ENCODE measurements at regions not wholly inside any gene's neighbourhood (a gene's known extent, or its start where the extent isn't known, plus 50 kb on each side); places are given as distances from the start of the nearest gene placed in this dataset.
A peak's percentile ranks its signal among the peaks of the same experiment; 100 is the strongest.
"Not testable (repeated sequence)": the region's sequence is repeated elsewhere in the genome, so short reads cannot be mapped to it uniquely, and the experiment has no call there.

- DNase-seq: no peak
Measured at GRCh38 chr9:106467113-106467864, 395.7 kb upstream of the ZNF462 start.

- no peak for DNase-seq
Measured at GRCh38 chr9:106467865-106468164, 395.2 kb upstream of the ZNF462 start.

GRCh38 chr9:106468431-106468830, 394.5 kb upstream of the ZNF462 start:
- DNase-seq: no peak

GRCh38 chr9:106478312-106478711, 384.7 kb upstream of the ZNF462 start:
- no peak for DNase-seq

DNA sequence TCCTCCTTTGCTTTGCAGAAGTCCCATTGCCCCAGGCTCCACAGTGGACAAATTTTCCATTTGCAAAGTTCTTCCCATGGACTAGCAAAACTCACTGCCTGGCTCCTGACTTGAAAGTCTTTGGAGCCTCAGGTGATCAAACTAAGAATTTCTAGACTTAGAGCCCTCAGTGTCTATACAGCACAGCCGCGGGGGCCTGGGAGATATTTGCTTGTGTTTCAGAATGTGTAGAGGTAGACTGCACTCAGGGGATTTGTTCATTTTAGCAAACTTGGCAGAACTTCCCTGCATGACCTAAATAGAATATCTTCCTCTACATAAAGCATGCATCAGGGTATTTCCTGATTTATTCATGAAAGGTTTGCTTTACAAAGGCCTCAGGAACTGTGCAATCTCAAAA, 384.2 kb upstream of the ZNF462 start:
- no peak for DNase-seq

DNA sequence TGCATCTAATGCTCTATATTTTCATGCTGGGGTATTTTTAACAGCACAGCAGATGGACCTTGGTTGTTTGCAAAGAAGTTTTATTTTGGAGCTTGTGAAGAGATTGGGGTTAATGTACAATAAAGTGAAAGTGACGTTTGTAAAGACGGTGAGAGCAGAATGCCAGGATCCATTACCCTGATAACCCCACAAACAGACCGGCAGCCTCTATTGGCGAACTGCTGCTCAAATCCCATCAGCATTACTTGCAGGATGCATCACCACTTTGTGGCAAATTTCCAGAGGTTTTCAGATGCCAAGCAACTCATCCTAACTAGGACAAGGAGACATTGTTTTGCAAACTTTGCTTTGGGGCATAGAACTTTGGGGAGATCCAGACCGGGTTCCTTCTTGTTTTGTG, 383.3 kb upstream of the ZNF462 start:
- DNase-seq: no peak

DNA sequence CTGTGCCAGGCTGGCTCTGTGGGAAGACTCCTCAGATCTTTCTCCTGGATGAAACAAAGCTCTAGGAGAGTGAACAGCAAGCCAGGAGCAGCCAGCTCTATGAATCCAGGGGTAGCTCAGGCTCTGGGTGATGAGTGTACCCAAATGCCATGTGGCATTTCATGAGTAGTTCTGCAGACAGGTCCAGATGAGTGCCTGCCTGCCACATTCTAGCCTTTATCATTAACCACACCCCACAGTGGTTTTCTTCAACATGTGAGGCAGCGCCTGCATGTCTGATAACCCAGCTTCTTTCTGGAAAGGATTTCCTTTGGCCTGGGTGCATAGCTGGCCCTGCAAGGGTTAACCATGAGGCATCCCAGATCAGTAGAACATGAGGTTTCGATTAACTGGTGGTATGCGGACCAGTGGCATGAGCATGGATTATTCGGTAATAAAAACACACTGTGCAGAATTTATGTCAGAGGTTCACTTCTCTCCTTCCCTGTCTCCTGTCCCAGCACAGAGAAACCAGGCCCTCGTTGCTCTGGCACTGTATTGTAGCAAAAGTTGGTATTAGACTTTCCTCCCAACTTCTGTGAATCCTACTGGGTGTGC, 381.9 kb upstream of the ZNF462 start:
- no peak for DNase-seq

- peak; percentile 7 to 22 for DNase-seq
Measured at GRCh38 chr9:106482733-106483132, 380.2 kb upstream of the ZNF462 start.

- DNase-seq: no peak
Measured at GRCh38 chr9:106486685-106487084, 376.3 kb upstream of the ZNF462 start.

DNA sequence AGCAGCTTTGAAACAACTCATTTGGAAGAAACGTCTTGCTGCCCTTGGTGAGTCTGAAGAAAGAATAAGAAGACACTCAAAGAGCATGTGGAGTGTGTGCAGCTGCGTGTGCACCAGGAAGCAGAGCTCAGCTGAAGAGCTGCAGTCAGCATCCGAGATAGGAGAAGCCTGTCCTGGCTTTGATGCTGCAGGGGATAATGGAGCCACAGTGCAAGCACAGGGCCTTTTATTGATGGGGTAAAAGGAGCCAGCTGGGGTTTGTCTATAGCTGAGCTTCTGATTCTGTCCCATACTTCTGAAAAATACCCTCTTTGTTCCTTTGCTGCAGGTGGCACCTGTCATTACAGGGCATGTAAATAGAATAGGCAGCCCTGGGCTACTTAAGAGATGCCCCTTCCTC, 375.7 kb upstream of the ZNF462 start:
- DNase-seq: no peak

DNA sequence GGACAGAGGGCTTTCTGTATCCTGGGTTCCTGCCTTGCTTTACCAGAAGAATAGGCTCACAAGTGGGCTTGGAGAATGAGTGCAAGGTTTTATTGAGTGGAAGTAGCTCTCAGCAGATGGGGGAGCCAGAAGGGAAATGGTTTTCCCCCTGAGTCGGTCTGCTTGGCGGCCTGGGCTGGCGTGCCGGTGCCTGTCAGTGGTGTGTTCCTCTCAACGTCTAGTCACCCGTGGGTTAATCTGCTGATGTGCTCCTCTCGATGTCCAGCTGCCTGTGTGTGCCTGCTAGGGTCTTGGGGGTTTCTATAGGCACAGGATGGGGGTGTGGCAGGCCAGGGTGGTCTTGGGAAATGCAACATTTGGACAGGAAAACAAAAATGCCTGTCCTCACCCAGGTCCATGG, 370.8 kb upstream of the ZNF462 start:
- not testable (repeated sequence) for DNase-seq

- no peak for DNase-seq
Measured at GRCh38 chr9:106500171-106500570, 362.8 kb upstream of the ZNF462 start.

DNA sequence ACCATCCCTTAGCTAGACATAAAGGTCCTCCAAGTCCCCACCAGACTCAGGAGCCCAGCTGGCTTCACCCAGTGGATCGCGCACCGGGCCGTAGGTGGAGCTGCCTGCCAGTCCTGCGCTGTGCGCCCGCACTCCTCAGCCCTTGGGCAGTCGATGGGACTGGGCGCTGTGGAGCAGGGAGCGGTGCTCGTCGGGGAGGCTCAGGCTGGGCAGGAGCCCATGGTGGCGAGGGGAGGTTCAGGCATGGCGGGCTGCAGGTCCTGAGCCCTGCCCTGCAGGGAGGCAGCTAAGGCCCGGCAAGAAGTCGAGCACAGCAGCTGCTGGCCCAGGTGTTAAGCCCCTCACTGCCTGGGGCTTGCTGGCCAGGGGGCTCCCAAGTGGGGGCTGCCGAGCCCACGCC, 361.8 kb upstream of the ZNF462 start:
- DNase-seq: not testable (repeated sequence)

GRCh38 chr9:106502930-106503329, 360.0 kb upstream of the ZNF462 start:
- no peak for DNase-seq

DNA sequence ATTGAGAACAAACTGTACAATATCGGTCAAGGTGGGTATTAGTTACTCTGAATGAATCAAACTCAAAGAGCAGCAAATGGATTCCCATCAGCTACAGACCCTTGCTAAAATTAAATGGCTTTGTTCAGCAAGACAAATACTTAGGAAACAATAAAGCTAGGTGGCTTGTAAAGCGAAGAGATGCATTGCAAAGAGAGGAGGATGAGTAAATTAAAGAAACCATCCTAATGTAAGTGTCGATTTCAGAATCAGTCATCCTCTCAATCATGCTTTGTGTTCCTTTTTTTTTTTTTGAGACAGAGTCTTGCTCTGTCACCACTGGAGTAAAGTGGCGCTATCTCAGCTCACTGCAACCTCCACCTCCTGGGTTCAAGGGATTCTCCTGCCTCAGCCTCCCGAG, 359.2 kb upstream of the ZNF462 start:
- no peak for DNase-seq

GRCh38 chr9:106526716-106527204, 336.2 kb upstream of the ZNF462 start:
- peak; percentile 2 to 3 for DNase-seq

DNA sequence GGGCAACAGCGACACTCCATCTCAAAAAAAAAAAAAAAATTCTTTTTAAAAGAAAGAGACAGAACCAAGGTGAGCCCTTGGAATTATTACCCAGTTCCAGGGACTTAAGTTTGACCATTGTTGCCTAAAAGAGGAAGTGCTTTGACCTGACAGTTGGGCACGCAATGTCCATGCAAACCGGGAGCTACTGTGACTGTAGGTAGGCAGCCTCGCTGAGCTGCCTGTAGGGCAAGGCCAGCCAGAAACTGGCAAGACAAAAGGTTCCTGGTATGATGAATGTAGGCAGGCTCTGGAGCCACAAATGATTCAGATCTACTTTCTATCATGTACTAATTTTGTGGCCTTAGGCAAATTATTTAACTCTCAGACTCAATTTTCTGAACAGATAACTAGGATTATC, 334.8 kb upstream of the ZNF462 start:
- no peak for DNase-seq

- DNase-seq: no peak
Measured at GRCh38 chr9:106529616-106530015, 333.4 kb upstream of the ZNF462 start.

DNA sequence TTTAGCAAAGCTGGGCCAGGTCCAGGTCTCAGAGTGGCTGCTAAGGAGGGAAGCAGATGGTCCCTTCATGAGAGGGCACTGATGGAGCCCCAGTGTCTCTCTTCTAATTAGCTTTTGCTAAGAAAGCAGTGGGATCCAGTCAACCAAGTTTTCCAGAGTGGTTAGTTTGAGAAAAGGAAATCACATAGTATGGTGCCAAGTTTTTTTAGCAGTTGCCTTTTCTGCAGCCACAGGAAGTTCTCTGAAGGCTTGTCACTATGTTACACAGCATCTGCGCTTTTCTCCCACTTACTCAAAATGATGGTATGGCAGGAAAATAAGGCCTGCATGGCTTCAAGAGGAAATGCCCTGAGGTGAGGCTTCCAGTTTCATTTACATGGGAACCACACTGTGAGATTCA, 331.5 kb upstream of the ZNF462 start:
- no peak for DNase-seq

DNA sequence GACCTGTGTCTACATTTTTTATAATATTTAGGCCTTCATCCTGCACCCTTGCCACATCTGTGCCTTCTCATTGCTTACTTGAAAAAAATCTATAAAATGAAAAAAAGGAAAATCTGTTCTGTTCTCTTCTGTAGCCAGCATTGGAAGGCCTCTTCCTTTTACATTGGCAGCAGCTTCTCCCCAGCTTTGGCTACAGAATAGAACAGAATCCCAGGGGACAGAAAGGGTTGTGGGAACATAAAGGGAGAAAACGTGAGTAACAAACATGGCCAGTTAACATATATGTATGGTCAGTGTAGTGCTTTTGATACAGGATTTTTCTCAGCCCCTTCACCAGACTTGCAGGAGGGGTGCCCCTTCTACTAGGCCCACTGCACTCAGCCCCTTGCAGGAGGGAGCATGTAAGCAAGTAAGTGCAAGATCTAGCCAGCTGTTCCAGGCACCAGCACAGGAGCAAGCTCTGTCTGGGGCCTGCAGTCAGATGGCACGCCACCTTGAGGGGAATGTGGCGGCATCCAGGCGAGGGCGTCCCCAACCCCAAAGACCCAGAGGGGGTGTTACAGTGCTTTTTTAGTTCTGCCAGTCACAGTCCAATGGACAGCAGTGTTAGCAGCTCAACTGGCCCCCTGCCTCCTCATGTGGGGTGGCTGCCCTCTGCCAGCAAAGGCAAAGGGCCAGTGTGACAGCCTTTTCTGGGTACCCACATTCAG, 330.5 kb upstream of the ZNF462 start:
- no peak for DNase-seq

DNA sequence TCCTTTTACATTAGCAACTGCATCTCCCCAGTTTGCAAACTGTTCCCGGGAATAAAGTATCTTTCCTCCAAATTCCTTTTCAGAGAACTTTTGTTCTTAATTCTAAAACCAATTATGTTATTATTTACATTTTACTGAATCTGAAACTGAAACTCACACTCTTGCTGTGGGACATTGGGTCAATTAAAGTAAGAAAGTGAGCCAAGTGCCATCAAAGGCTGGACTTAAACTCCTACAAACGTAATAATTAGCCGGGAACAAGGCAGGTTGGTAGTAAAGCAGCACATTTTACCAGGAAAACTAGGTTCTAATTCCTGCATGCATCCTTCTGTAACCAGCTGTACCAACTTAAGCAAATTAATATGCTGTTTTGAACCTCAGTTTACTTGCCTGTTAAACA, 328.2 kb upstream of the ZNF462 start:
- DNase-seq: no peak

GRCh38 chr9:106535439-106535838, 327.5 kb upstream of the ZNF462 start:
- DNase-seq: no peak

DNA sequence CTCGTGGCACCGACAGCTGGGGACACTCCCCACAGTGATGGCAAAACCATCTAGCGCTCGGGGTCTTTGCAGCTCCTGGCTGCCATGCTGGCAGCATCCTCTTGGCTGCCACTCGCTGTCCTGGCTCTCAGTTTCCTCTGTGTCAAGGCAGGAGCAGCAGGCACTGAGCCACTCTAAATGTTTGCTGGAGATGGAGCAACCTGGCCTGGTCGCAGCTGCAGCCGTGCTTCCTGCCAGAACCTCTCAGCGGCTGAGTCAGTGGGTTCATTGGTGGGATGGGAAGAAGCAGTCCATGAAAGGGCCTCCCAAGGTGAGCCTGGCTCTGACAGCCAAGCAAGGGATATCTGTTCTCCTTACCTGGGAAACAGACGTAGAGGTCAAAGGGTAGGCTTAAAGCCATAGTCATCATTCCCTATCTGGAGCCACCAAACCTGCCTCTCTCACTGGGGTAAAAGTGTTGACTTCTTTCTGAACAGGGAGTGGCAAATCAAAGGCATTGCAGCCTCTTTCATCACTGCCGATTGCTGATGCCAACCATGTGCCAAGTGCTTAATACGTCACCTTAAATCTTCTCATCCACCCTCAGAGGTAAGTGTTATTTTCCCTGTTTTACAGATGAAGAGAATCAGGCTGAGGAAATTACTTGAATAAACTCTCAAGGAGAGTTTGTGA, 304.8 kb upstream of the ZNF462 start:
- DNase-seq: no peak

DNA sequence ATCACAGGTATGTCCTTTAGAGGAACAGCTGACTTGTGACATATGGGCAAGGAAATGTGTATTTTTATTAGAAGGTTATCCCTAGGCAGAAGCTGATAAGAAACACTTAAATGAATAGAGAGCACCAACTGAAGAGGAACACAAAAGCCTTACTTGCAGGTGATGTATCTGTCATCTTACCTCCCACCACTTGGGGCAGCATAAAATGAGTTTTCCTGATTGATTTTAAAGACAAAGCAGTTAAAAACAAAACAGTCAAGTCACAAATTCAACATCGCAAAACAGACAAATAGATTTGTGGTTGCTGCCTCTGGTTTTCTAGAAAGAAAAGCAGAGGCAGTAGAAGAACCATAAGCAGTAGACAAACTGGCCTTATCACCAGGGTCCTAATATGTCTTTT, 302.4 kb upstream of the ZNF462 start:
- no peak for DNase-seq

Measured in inflammatory macrophage treated with lipopolysaccharide for 1 hour (primary cell).